Heart right ventricle (tissue), 16 donors: ENCODE measurements at regions not wholly inside any gene's neighbourhood (a gene's known extent, or its start where the extent isn't known, plus 50 kb on each side); places are given as distances from the start of the nearest gene placed in this dataset.

ENCODE experiments used
- ATAC-seq, 8 donors: fragments of 200-7000 bp; cut with Tn5 transposase; one replicate each; pipeline ENCODE4 v1.9.1; 2020; ENCODE audit warnings: mild to moderate bottlenecking in 8 of 8, moderate library complexity in 8 of 8, moderate number of reproducible peaks in 1 of 8
- DNase-seq, 2 donors: peaks; one replicate each; pipeline ENCODE4 v3.0.0-alpha.2; 2020
- H3K27ac ChIP-seq, 10 donors: fragments of 200-600 bp; sonication (generic) in 2 of 10; one replicate each; pipeline versions ENCODE4 v1.5.0 to v1.8.0; 2020 to 2022; ENCODE audit warnings: mild to moderate bottlenecking in 3 of 10
- H3K27me3 ChIP-seq, 7 donors: fragments of 200-600 bp; one replicate each; pipeline ENCODE4 v1.8.0; 2021 to 2022; ENCODE audit warnings: mild to moderate bottlenecking in 2 of 7
- H3K36me3 ChIP-seq, 9 donors: fragments of 200-600 bp; sonication (generic) in 1 of 9; one replicate each; pipeline versions ENCODE4 v1.5.0 to v1.8.0; 2020 to 2022; ENCODE audit warnings: mild to moderate bottlenecking in 2 of 9
- H3K4me1 ChIP-seq, 9 donors: fragments of 200-600 bp; sonication (generic) in 1 of 9; one replicate each; pipeline versions ENCODE4 v1.5.0 to v1.8.0; 2020 to 2022; ENCODE audit warnings: mild to moderate bottlenecking in 4 of 9
- H3K4me3 ChIP-seq, 10 donors: fragments of 200-600 bp; sonication (generic) in 2 of 10; one replicate each; pipeline versions ENCODE4 v1.5.0 to v1.8.0; 2020 to 2022; ENCODE audit warnings: mild to moderate bottlenecking in 7 of 10, moderate library complexity in 2 of 10
- H3K9me3 ChIP-seq, 11 donors: fragments of 200-600 bp in 10 of 11; sonication (generic) in 2 of 11; one replicate each; pipeline versions ENCODE4 v1.5.0 to v1.8.0; 2013 to 2022; ENCODE audit warnings: mild to moderate bottlenecking in 2 of 11, control low read depth in 1 of 11, moderate library complexity in 1 of 11
- CTCF ChIP-seq, 9 donors: fragments of 200-600 bp; sonication (generic) in 2 of 9; IDR thresholded peaks; one replicate each; pipeline versions ENCODE4 v1.5.0 to v1.8.0; 2021 to 2022; ENCODE audit warnings: antibody characterized with exemption in 9 of 9, mild to moderate bottlenecking in 5 of 9, moderate library complexity in 1 of 9
- WGBS, 2 donors: extraction: QIAGEN DNeasy Blood & Tissue Kit; methylation state at CpG; one replicate each; pipeline ENCODE4 v1.1.7; 2013; ENCODE audit warnings: inconsistent platforms in 1 of 2; 5-methylcytosine and 5-hydroxymethylcytosine counted together
- intact Hi-C, 10 donors: fragments of 100-400 bp; cut with DNase I; formaldehyde crosslinking; loops; one replicate each; pipeline versions ENCODE4 v1.11.1 to v1.14.2; 2022
- donor health status: Arrhythmogenic right ventricular cardiomyopathy.
- donor health status: ischemic (EF 13 %, LVEDD 7.1; RV severe dilation, severe dysfunction).
- donor health status: healthy with polysubstance abuse.
- donor health status: DM: no; HTN: yes; CAD: no.
- donor health status: DM: no; HTN: no; CAD: no.
- donor health status: ischemic (EF 25% LVEDD 6.9; RV normal size, moderate dysfunction).
- donor health status: ischemic (EF 25% LVEDD 5.7; RV mildly dilated, moderate dysfunction).
- donor health status: healthy.
- donor health status: DM: yes; HTN: yes; CAD: no.
- donor health status: Ischemic cardiomyopathy.
- donor health status: ischemic (EF 35%, LVEDD 5.7; RV mildly dilated, moderate dysfunction).
- donor health status: nonischemic (EF 11% LVEDD 7.7; RV severe dilation, severe dysfunction).
- donor health status: DM: yes; HTN: yes; CAD: no.
- donor health status: PGD.
- donor health status: ischemic (EF 29% LVEDD 5.4; RV normal size, mild dysfunction).
- donor health status: nonischemic (EF 23%, LVEDD 6.1; RV moderate dilation, normal function).

- no peaks in the 10 kb centered on the region for H3K9me3 ChIP-seq
- DNase-seq (peak; percentile 29 to 82), ATAC-seq (peak in 7 of 8 donors; percentile 46 to 66 (median 61))
- peak overlapping the region in 6 of 10 donors; percentile 45 to 90 (median 70) for H3K27ac ChIP-seq
- WGBS, 2 donors: 3 to 4% methylated on average over 49 of the region's 49 CpGs
- peaks cover 10 to 79% (median 60%) of the 10 kb centered on the region in 7 donors for H3K27me3 ChIP-seq
- intact Hi-C loops: loop anchor here in 2 of 10 donors (2.0 to 10.0 kb wide), 4 partner anchors 20 to 146 kb away; a partner anchor contains a TSS
- H3K4me3 ChIP-seq: peak overlapping the region in 9 of 10 donors; percentile 31 to 64 (median 49)
- H3K4me1 ChIP-seq: peaks cover 0 to 41% (median 17%) of the 10 kb centered on the region in 9 donors
- no peaks in the 10 kb centered on the region for H3K36me3 ChIP-seq
- no peak for TF ChIP-seq CTCF (IDR thresholded peaks at IDR 0.05)
Measured at GRCh38 chr6:26270903-26271667, 93.9 kb upstream of the BTN3A2 start.

GRCh38 chr6:26271668-26272024, 93.4 kb upstream of the BTN3A2 start:
- H3K27me3 ChIP-seq: peaks cover 10 to 79% (median 60%) of the 10 kb centered on the region in 7 donors
- no peaks in the 10 kb centered on the region for H3K36me3 ChIP-seq
- no peak for DNase-seq
- intact Hi-C loops: loop anchor here in 2 of 10 donors (2.0 to 10.0 kb wide), 4 partner anchors 21 to 147 kb away; a partner anchor contains a TSS
- no peak for ATAC-seq
- H3K9me3 ChIP-seq: no peaks in the 10 kb centered on the region
- no peak for TF ChIP-seq CTCF (IDR thresholded peaks at IDR 0.05)
- 1% methylated on average over 9 of the region's 9 CpGs for WGBS, 2 donors
- peaks cover 0 to 41% (median 17%) of the 10 kb centered on the region in 9 donors for H3K4me1 ChIP-seq
- H3K27ac ChIP-seq: peak overlapping the region in 8 of 10 donors; percentile 45 to 90 (median 62)
- peak overlapping the region in 9 of 10 donors; percentile 31 to 64 (median 49) for H3K4me3 ChIP-seq

DNA sequence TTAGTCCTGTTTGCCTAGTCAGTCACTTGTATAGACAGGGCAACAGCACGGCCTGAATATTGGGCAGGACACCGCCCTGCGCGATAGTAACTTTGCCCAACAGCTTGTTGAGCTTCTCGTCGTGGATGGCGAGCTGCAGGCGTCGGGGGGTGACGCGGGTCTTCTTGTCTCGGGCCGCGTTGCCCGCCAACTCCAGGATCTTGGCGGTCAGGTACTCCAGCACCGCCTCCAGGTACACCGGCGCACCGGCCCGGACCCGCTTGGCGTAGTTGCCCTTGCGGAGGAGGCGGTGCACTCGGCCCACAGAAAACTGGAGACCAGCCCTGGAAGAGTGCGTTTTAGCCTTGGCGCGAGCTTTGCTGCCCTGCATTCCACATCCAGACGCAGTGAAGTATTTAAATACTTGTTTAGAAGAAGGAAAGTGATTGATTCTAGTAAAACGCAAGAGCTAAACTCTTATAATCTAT, 92.8 kb upstream of the BTN3A2 start:
- Histone ChIP-seq H3K9me3 (no peaks in the 10 kb centered on the region), H3K36me3 (no peaks in the 10 kb centered on the region), H3K4me1 (peaks cover 0 to 41% (median 17%) of the 10 kb centered on the region in 9 donors), H3K27me3 (peaks cover 10 to 79% (median 60%) of the 10 kb centered on the region in 7 donors), H3K27ac (peak overlapping the region in 9 of 10 donors; percentile 45 to 90 (median 59)), H3K4me3 (peak overlapping the region; percentile 27 to 64 (median 44))
- peak; percentile 18 to 48 for DNase-seq
- ATAC-seq: peak in 6 of 8 donors; percentile 23 to 49 (median 28)
- WGBS, 2 donors: 1 to 4% methylated on average over 31 of the region's 31 CpGs
- TF ChIP-seq CTCF (IDR thresholded peaks at IDR 0.05): no peak
- intact Hi-C loops: loop anchor here in 2 of 10 donors (5.0 to 10.0 kb wide), 3 partner anchors 40 to 147 kb away; a partner anchor contains a TSS
